WERI-Rb-1 (cell line): ENCODE measurements at regions not wholly inside any gene's neighbourhood (a gene's known extent, or its start where the extent isn't known, plus 50 kb on each side); places are given as distances from the start of the nearest gene placed in this dataset.
"Not testable (repeated sequence)": the region's sequence is repeated elsewhere in the genome, so short reads cannot be mapped to it uniquely, and the experiment has no call there.

Experiments used
- DNase-seq: peaks from one replicate; pipeline ENCODE4 v3.0.0-alpha.2; 2020
- H3K27ac ChIP-seq: fragments of 250-450 bp; sonication (Bioruptor Pico); 2 replicates; pipeline ENCODE4 v1.5.1; 2020; ENCODE audit warnings: mild to moderate bottlenecking, moderate library complexity
- H3K27me3 ChIP-seq: fragments of 250-450 bp; sonication (Bioruptor Pico); 2 replicates; pipeline ENCODE4 v1.5.1; 2021; ENCODE audit warnings: mild to moderate bottlenecking, low read depth, moderate library complexity; ENCODE audit not compliant: insufficient read depth, severe bottlenecking
- H3K36me3 ChIP-seq: fragments of 250-450 bp; sonication (Bioruptor Pico); 2 replicates; pipeline ENCODE4 v1.5.1; 2020; ENCODE audit warnings: mild to moderate bottlenecking, moderate library complexity
- H3K4me3 ChIP-seq: 2 replicates; pipeline ENCODE4 v1.5.1; 2011; ENCODE audit warnings: low read depth, mild to moderate bottlenecking, control low read depth, low read length
- H3K9me3 ChIP-seq: fragments of 250-450 bp; sonication (Bioruptor Pico); 2 replicates; pipeline ENCODE4 v1.5.1; 2021; ENCODE audit warnings: mild to moderate bottlenecking, moderate library complexity; ENCODE audit not compliant: severe bottlenecking

- not testable (repeated sequence) for H3K4me3 ChIP-seq, H3K27me3 ChIP-seq, DNase-seq, H3K9me3 ChIP-seq, H3K36me3 ChIP-seq, H3K27ac ChIP-seq
These were observed 93.7 kb upstream of the FAM72C start for GRCh38 chr1:144065299-144066060.

GRCh38 chr1:144049365-144049764 is 77.6 kb upstream of the FAM72C start:
- not testable (repeated sequence) for H3K9me3 ChIP-seq, H3K27me3 ChIP-seq, DNase-seq

GRCh38 chr1:144046645-144047044 is 74.9 kb upstream of the FAM72C start:
- not testable (repeated sequence) for H3K27ac ChIP-seq, H3K27me3 ChIP-seq, H3K4me3 ChIP-seq, H3K36me3 ChIP-seq, DNase-seq, H3K9me3 ChIP-seq

More at GRCh38 chr1:144049365-144049764, 77.6 kb upstream of the FAM72C start:
- not testable (repeated sequence) for H3K27ac ChIP-seq, H3K36me3 ChIP-seq, H3K4me3 ChIP-seq

- not testable (repeated sequence) for H3K4me3 ChIP-seq, H3K27ac ChIP-seq, H3K27me3 ChIP-seq, H3K36me3 ChIP-seq, DNase-seq, H3K9me3 ChIP-seq
These were observed 74.2 kb upstream of the FAM72C start for GRCh38 chr1:144045751-144046546.

- not testable (repeated sequence) for H3K27ac ChIP-seq, DNase-seq, H3K9me3 ChIP-seq, H3K36me3 ChIP-seq, H3K27me3 ChIP-seq, H3K4me3 ChIP-seq
These were observed 70.5 kb upstream of the FAM72C start for GRCh38 chr1:144042251-144042650.

- not testable (repeated sequence) for H3K4me3 ChIP-seq, H3K27me3 ChIP-seq, DNase-seq, H3K36me3 ChIP-seq, H3K27ac ChIP-seq, H3K9me3 ChIP-seq
These were observed 68.5 kb upstream of the FAM72C start for GRCh38 chr1:144040293-144040692.

GRCh38 chr1:144034045-144034444 is 62.3 kb upstream of the FAM72C start:
- not testable (repeated sequence) for H3K4me3 ChIP-seq, H3K27me3 ChIP-seq, H3K27ac ChIP-seq, DNase-seq, H3K9me3 ChIP-seq, H3K36me3 ChIP-seq

GRCh38 chr1:144031550-144031949 is 59.8 kb upstream of the FAM72C start:
- not testable (repeated sequence) for H3K27ac ChIP-seq, H3K9me3 ChIP-seq, H3K27me3 ChIP-seq, H3K36me3 ChIP-seq, DNase-seq, H3K4me3 ChIP-seq

- H3K27me3 ChIP-seq, H3K9me3 ChIP-seq, H3K4me3 ChIP-seq, DNase-seq, H3K36me3 ChIP-seq, H3K27ac ChIP-seq: not testable (repeated sequence)
These were observed 54.2 kb upstream of the FAM72C start for GRCh38 chr1:144026022-144026421.

GRCh38 chr1:144021690-144022384 is 50.1 kb upstream of the FAM72C start:
- not testable (repeated sequence) for H3K27me3 ChIP-seq, H3K27ac ChIP-seq, H3K4me3 ChIP-seq, DNase-seq, H3K36me3 ChIP-seq, H3K9me3 ChIP-seq
